ENCODE measurements at regions not wholly inside any gene's neighbourhood (a gene's known extent, or its start where the extent isn't known, plus 50 kb on each side); places are given as distances from the start of the nearest gene placed in this dataset.
A peak's percentile ranks its signal among the peaks of the same experiment; 100 is the strongest.

- no peak overlapping the region for H3K4me3 ChIP-seq (ENCODE audit: low read depth, low read length)
- TF ChIP-seq CTCF (IDR thresholded peaks at IDR 0.05; ENCODE audit: borderline replicate concordance, insufficient read depth, low read depth, low read length), result no peak
Measured at GRCh38 chr6:51398064-51398705, 579.5 kb downstream of the TFAP2B start.

GRCh38 chr6:51398793-51399192 is 580.1 kb downstream of the TFAP2B start:
- H3K4me3 ChIP-seq (ENCODE audit: low read depth, low read length), result no peak overlapping the region
- TF ChIP-seq CTCF (IDR thresholded peaks at IDR 0.05; ENCODE audit: borderline replicate concordance, insufficient read depth, low read depth, low read length), result peak; percentile 34; the same call in 1 of the 2 replicates

GRCh38 chr6:51410453-51410852 is 591.8 kb downstream of the TFAP2B start:
- no peak for TF ChIP-seq CTCF (IDR thresholded peaks at IDR 0.05; ENCODE audit: borderline replicate concordance, insufficient read depth, low read depth, low read length)
- H3K4me3 ChIP-seq (ENCODE audit: low read depth, low read length), result no peak overlapping the region

GRCh38 chr6:51411496-51412125 is 592.9 kb downstream of the TFAP2B start:
- no peak overlapping the region for H3K4me3 ChIP-seq (ENCODE audit: low read depth, low read length)
- no peak for TF ChIP-seq CTCF (IDR thresholded peaks at IDR 0.05; ENCODE audit: borderline replicate concordance, insufficient read depth, low read depth, low read length)

- no peak for TF ChIP-seq CTCF (IDR thresholded peaks at IDR 0.05; ENCODE audit: borderline replicate concordance, insufficient read depth, low read depth, low read length)
- no peak overlapping the region for H3K4me3 ChIP-seq (ENCODE audit: low read depth, low read length)
Measured at GRCh38 chr6:51414361-51414760, 595.7 kb downstream of the TFAP2B start.

- H3K4me3 ChIP-seq (ENCODE audit: low read depth, low read length), result no peak overlapping the region
- no peak for TF ChIP-seq CTCF (IDR thresholded peaks at IDR 0.05; ENCODE audit: borderline replicate concordance, insufficient read depth, low read depth, low read length)
Measured at GRCh38 chr6:51415501-51415900, 596.8 kb downstream of the TFAP2B start.

Measured in GM12875 (cell line).